OCI-LY1 (cell line): ENCODE measurements at regions not wholly inside any gene's neighbourhood (a gene's known extent, or its start where the extent isn't known, plus 50 kb on each side); places are given as distances from the start of the nearest gene placed in this dataset.

Experiments
- H2AFZ ChIP-seq: fragments of 200-600 bp; sonication (generic), shearing (Covaris generic); 2 replicates; pipeline ENCODE4 v1.6.0; 2014; ENCODE audit warnings: antibody characterized with exemption, mild to moderate bottlenecking, low read length
- H3F3A ChIP-seq: fragments of 200-600 bp; sonication (generic), shearing (Covaris generic); 2 replicates; pipeline ENCODE4 v1.6.0; 2014; ENCODE audit warnings: mild to moderate bottlenecking, antibody characterized with exemption, low read length, moderate library complexity; ENCODE audit not compliant: insufficient read depth
- H3K27ac ChIP-seq: fragments of 200-600 bp; sonication (generic); 2 replicates; pipeline ENCODE4 v1.5.1; 2014; ENCODE audit warnings: low read length, mixed run types, mild to moderate bottlenecking, low read depth; ENCODE audit not compliant: poor library complexity, severe bottlenecking
- H3K27me3 ChIP-seq: fragments of 200-600 bp; sonication (generic); 2 replicates; pipeline ENCODE4 v1.6.0; 2014; ENCODE audit warnings: antibody characterized with exemption, mild to moderate bottlenecking, low read length, moderate library complexity; ENCODE audit not compliant: insufficient read depth
- H3K36me3 ChIP-seq: fragments of 200-600 bp; sonication (generic); 2 replicates; pipeline ENCODE4 v1.6.1; 2014; ENCODE audit warnings: mild to moderate bottlenecking, antibody characterized with exemption, low read length, moderate library complexity, mixed read lengths; ENCODE audit not compliant: insufficient read depth
- H3K4me1 ChIP-seq: fragments of 200-600 bp; sonication (generic); 2 replicates; pipeline ENCODE4 v1.5.1; 2014; ENCODE audit warnings: mild to moderate bottlenecking, low read length, moderate library complexity; ENCODE audit not compliant: insufficient read depth, severe bottlenecking
- H3K4me2 ChIP-seq: fragments of 200-600 bp; sonication (generic), shearing (Covaris generic); 2 replicates; pipeline ENCODE4 v1.6.1; 2014; ENCODE audit warnings: low read length
- H3K4me3 ChIP-seq: fragments of 200-600 bp; sonication (generic); 2 replicates; pipeline ENCODE4 v1.5.1; 2014; ENCODE audit warnings: low read length, low read depth, mild to moderate bottlenecking, mixed read lengths; ENCODE audit not compliant: poor library complexity, severe bottlenecking
- H3K79me2 ChIP-seq: fragments of 200-600 bp; shearing (Covaris generic); 2 replicates; pipeline ENCODE4 v1.6.1; 2016; ENCODE audit warnings: mixed run types, low read length, mixed read lengths; ENCODE audit not compliant: insufficient read depth
- H3K9ac ChIP-seq: fragments of 200-600 bp; sonication (generic), shearing (Covaris generic); 2 replicates; pipeline ENCODE4 v1.6.1; 2014; ENCODE audit warnings: mild to moderate bottlenecking, low read length, mixed read lengths
- H3K9me2 ChIP-seq: fragments of 200-600 bp; sonication (generic), shearing (Covaris generic); 2 replicates; pipeline ENCODE4 v1.6.1; 2014; ENCODE audit warnings: low read depth, mild to moderate bottlenecking, low read length, mixed read lengths
- H3K9me3 ChIP-seq: fragments of 200-600 bp; shearing (Covaris generic); 2 replicates; pipeline ENCODE4 v1.6.1; 2014; ENCODE audit warnings: low read length, mixed read lengths
- H4K20me1 ChIP-seq: fragments of 200-600 bp; sonication (generic), shearing (Covaris generic); 2 replicates; pipeline ENCODE4 v1.6.0; 2016; ENCODE audit warnings: mild to moderate bottlenecking, low read length; ENCODE audit not compliant: insufficient read depth
- EZH2 ChIP-seq: fragments of 200-600 bp; sonication (generic), shearing (Covaris generic); IDR thresholded peaks from 2 replicates; pipeline ENCODE4 v1.8.0; 2017; ENCODE audit warnings: borderline replicate concordance, mixed run types, mild to moderate bottlenecking, antibody characterized with exemption, low read length, moderate library complexity, mixed read lengths
- TF ChIP-seq, protein P1 (sequence below): fragments of 200-600 bp; sonication (generic), shearing (Covaris generic); IDR thresholded peaks from 2 replicates; pipeline ENCODE4 v1.5.1; 2017; ENCODE audit warnings: mild to moderate bottlenecking, antibody characterized with exemption, low read length, moderate library complexity, mixed read lengths

GRCh38 chr11:112516261-112516660, 255.6 kb upstream of the PLET1 start:
- H3K36me3 ChIP-seq: no peaks in the 10 kb centered on the region
- H3K9ac ChIP-seq: no peak overlapping the region
- no peaks in the 10 kb centered on the region for H3K9me2 ChIP-seq
- no peaks in the 10 kb centered on the region for H3K79me2 ChIP-seq
- TF ChIP-seq, protein P1, sequence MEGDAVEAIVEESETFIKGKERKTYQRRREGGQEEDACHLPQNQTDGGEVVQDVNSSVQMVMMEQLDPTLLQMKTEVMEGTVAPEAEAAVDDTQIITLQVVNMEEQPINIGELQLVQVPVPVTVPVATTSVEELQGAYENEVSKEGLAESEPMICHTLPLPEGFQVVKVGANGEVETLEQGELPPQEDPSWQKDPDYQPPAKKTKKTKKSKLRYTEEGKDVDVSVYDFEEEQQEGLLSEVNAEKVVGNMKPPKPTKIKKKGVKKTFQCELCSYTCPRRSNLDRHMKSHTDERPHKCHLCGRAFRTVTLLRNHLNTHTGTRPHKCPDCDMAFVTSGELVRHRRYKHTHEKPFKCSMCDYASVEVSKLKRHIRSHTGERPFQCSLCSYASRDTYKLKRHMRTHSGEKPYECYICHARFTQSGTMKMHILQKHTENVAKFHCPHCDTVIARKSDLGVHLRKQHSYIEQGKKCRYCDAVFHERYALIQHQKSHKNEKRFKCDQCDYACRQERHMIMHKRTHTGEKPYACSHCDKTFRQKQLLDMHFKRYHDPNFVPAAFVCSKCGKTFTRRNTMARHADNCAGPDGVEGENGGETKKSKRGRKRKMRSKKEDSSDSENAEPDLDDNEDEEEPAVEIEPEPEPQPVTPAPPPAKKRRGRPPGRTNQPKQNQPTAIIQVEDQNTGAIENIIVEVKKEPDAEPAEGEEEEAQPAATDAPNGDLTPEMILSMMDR: no peak
- no peak for TF ChIP-seq EZH2
- H3K9me3 ChIP-seq: no peaks in the 10 kb centered on the region
- no peaks in the 10 kb centered on the region for H3K4me1 ChIP-seq
- no peak overlapping the region for H3K4me2 ChIP-seq
- H3K27ac ChIP-seq: no peak overlapping the region
- H4K20me1 ChIP-seq: no peaks in the 10 kb centered on the region
- no peaks in the 10 kb centered on the region for H3K27me3 ChIP-seq
- no peaks in the 10 kb centered on the region for H3F3A ChIP-seq
- no peak overlapping the region for H3K4me3 ChIP-seq
- H2AFZ ChIP-seq: no peak overlapping the region

- Histone ChIP-seq H3K79me2 (no peaks in the 10 kb centered on the region), H2AFZ (no peak overlapping the region), H3K9me2 (no peaks in the 10 kb centered on the region), H3K36me3 (no peaks in the 10 kb centered on the region), H3K9ac (no peak overlapping the region), H3K4me2 (no peak overlapping the region), H3K27me3 (no peaks in the 10 kb centered on the region), H3F3A (no peaks in the 10 kb centered on the region), H3K9me3 (no peaks in the 10 kb centered on the region), H4K20me1 (no peaks in the 10 kb centered on the region), H3K4me3 (no peak overlapping the region), H3K27ac (no peak overlapping the region), H3K4me1 (no peaks in the 10 kb centered on the region)
- TF ChIP-seq, protein P1: no peak
- no peak for TF ChIP-seq EZH2
Observed at GRCh38 chr11:112516755-112517154, 256.1 kb upstream of the PLET1 start.

GRCh38 chr11:112518371-112518770, 257.7 kb upstream of the PLET1 start:
- H3K79me2 ChIP-seq: no peaks in the 10 kb centered on the region
- H3K9me3 ChIP-seq: no peaks in the 10 kb centered on the region
- no peak overlapping the region for H3K4me2 ChIP-seq
- no peaks in the 10 kb centered on the region for H3F3A ChIP-seq
- no peak overlapping the region for H3K27ac ChIP-seq
- H3K4me1 ChIP-seq: no peaks in the 10 kb centered on the region
- TF ChIP-seq, protein P1: no peak
- TF ChIP-seq EZH2: no peak
- H3K27me3 ChIP-seq: no peaks in the 10 kb centered on the region
- no peak overlapping the region for H3K4me3 ChIP-seq
- no peaks in the 10 kb centered on the region for H3K36me3 ChIP-seq
- H3K9ac ChIP-seq: no peak overlapping the region
- no peak overlapping the region for H2AFZ ChIP-seq
- no peaks in the 10 kb centered on the region for H4K20me1 ChIP-seq
- H3K9me2 ChIP-seq: no peaks in the 10 kb centered on the region
